ENCODE measurements at regions not wholly inside any gene's neighbourhood (a gene's known extent, or its start where the extent isn't known, plus 50 kb on each side); places are given as distances from the start of the nearest gene placed in this dataset.

- no peak for DNase-seq (ENCODE audit: insufficient read length, low spot score)
- no peak for FAIRE-seq
- TF ChIP-seq CTCF (IDR thresholded peaks at IDR 0.05; ENCODE audit: insufficient read depth, missing control alignments) = no peak
These were observed 341.0 kb upstream of the RASGRP1 start for GRCh38 chr15:38905632-38906031.

GRCh38 chr15:38920966-38921365 is 356.4 kb upstream of the RASGRP1 start:
- DNase-seq (ENCODE audit: insufficient read length, low spot score) (no peak), FAIRE-seq (no peak)
- no peak for TF ChIP-seq CTCF (IDR thresholded peaks at IDR 0.05; ENCODE audit: insufficient read depth, missing control alignments)

- DNase-seq (ENCODE audit: insufficient read length, low spot score) = no peak
- no peak for TF ChIP-seq CTCF (IDR thresholded peaks at IDR 0.05; ENCODE audit: insufficient read depth, missing control alignments)
- no peak for FAIRE-seq
These were observed 356.9 kb upstream of the RASGRP1 start for GRCh38 chr15:38921471-38921870.

GRCh38 chr15:38928431-38928830 is 363.8 kb upstream of the RASGRP1 start:
- DNase-seq (ENCODE audit: insufficient read length, low spot score) (no peak), FAIRE-seq (no peak)
- TF ChIP-seq CTCF (IDR thresholded peaks at IDR 0.05; ENCODE audit: insufficient read depth, missing control alignments) = no peak

- no peak for DNase-seq (ENCODE audit: insufficient read length, low spot score)
- FAIRE-seq = no peak
- no peak for TF ChIP-seq CTCF (IDR thresholded peaks at IDR 0.05; ENCODE audit: insufficient read depth, missing control alignments)
These were observed 366.4 kb upstream of the RASGRP1 start for GRCh38 chr15:38930851-38931572.

GRCh38 chr15:38941399-38941953 is 376.9 kb upstream of the RASGRP1 start:
- DNase-seq (ENCODE audit: insufficient read length, low spot score) = no peak
- FAIRE-seq = no peak
- TF ChIP-seq CTCF (IDR thresholded peaks at IDR 0.05; ENCODE audit: insufficient read depth, missing control alignments) = no peak

GRCh38 chr15:38944536-38944935 is 379.9 kb upstream of the RASGRP1 start:
- DNase-seq (ENCODE audit: insufficient read length, low spot score) = no peak
- no peak for TF ChIP-seq CTCF (IDR thresholded peaks at IDR 0.05; ENCODE audit: insufficient read depth, missing control alignments)
- no peak for FAIRE-seq

Measured in D721Med (cell line).